ENCODE measurements at regions not wholly inside any gene's neighbourhood (a gene's known extent, or its start where the extent isn't known, plus 50 kb on each side); places are given as distances from the start of the nearest gene placed in this dataset.

DNA sequence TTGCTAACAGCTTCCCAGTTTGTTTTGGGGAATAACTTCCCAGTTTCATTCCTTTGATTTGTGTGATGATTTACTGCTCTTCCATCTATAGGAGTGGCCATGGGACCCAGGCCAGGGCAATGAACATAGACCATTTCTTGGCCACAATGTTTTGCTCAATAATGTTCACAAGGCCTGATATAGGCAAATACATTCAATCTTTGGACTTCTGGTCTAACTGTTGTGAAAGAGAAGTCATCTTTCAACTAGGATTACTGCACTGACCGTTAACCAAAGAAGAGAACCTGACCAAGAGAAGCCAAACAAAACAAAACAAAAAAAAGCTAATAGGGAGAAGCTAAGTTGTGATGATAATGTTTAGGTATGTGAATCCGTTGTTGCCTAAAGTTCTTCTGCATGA, 221.8 kb upstream of the SUCLG2 start:
- TF ChIP-seq POLR2A (IDR thresholded peaks at IDR 0.05; ENCODE audit: low read length) (no peak), GATA1 (IDR thresholded peaks at IDR 0.05; ENCODE audit: low read depth, low read length) (no peak)

Measured in erythroblast (primary cell).